ENCODE measurements at regions not wholly inside any gene's neighbourhood (a gene's known extent, or its start where the extent isn't known, plus 50 kb on each side); places are given as distances from the start of the nearest gene placed in this dataset.
"Not testable (repeated sequence)": the region's sequence is repeated elsewhere in the genome, so short reads cannot be mapped to it uniquely, and the experiment has no call there.

DNA sequence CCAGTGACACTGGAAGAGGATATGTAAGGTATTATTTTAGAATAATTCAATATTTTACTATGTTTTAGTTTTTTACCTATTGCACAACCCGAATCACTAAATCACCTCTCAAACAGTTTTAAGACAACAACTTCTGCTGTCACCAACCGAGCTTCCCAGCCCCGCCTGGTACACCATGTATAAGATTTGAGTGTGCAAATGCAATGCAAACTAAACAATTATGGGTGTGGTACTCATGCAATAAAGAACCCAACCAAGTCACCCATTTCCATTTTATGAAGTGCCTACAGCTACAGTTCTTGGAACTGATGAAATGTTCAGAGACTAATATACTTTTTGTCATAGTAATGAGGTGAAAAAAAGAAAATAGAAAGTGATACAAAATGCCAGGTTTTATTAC lies 256.2 kb downstream of the TAFA4 start:
- no peak for DNase-seq

DNA sequence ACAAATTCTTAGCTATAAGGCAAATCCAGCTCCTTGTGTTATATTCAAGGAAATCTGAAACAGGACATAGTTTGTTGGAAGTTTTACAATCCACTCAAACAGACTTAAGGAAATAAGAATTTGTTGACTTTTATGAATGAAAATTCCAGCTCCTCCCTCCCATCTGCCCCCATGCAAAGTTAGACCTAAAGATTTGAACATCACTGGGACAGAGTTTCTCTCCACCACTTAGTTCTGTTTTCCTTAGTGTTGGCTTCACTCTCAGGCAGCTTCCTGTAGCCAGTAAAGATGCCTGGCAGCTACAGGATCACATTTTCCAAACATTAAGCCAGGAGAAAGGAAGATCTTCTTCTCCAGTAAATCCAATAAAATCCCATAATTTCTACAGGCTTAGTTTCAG lies 265.0 kb downstream of the TAFA4 start:
- DNase-seq = peak in 1 of 2 experiments; percentile 4

DNA sequence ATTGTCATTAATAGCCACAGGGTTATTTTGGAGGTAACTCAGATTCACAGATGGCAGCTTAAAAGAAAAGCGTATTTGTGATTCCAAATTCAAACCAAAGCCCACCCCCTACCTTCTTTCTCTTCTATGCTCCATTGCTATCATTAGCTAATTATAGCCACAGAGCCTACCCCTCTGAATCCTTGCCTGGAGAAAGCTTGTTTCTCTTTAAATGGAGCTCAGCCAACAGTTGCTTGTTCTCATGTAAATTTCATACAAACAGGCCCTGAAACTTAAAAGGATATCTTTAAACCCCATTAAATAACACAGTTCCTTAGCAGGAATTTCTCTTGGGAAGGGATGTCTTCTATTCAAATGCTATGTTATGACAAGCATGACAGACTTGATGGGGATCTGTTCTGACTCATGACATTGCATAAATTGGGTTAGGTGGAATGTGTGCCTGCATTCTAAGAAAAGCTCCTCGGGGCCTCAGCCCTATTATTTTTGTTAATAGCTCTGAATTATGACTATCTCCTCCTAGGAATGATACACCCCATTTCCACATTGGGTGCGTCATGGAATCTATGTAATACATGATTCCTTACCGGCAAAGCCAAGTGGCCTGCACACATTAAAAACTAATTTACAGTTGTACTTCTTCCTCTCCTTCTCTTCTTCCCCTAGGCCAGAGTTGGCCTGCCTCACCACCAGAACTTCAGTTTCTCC lies 265.8 kb downstream of the TAFA4 start:
- peak; percentile 1 to 20 for DNase-seq

DNA sequence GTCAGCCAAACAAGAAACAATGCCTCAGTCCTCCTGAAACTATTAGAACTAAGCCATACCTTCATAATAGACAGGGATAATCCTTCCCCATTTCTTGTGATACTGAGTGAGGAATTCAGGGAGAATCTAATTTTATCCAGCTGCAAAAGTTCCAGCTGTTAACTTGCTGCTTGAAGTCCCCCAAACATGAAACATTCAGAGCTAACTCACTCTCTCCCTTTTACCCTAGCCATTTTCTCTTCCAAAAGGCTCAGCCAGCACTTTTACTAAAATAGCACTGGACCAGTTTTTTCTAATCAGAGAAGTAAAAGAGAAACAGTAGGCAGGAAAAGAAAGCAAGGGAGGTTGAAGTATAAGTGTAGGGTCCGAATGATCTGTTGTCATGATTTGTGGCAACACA lies 268.1 kb downstream of the TAFA4 start:
- no peak for DNase-seq

DNA sequence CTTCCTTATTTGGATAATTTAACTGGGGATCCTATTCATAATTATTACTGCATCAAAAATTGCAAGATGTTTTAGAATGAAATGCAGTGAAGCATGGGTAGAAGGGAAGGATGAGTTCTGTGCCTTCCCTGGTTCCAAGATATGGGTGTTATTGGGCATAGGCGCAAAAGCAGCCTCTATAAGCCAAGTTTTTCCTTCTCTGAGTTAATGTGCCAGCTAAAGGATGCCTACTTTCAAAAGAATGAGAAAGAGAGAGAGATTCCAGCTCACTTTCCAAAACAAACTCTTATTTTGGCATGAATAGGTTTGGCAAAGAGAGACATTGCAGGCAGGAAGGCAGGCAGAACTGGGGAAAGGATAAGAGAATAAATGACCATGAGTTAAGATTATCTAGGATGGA lies 270.2 kb downstream of the TAFA4 start:
- peak in 1 of 2 experiments; percentile 58 for DNase-seq

DNA sequence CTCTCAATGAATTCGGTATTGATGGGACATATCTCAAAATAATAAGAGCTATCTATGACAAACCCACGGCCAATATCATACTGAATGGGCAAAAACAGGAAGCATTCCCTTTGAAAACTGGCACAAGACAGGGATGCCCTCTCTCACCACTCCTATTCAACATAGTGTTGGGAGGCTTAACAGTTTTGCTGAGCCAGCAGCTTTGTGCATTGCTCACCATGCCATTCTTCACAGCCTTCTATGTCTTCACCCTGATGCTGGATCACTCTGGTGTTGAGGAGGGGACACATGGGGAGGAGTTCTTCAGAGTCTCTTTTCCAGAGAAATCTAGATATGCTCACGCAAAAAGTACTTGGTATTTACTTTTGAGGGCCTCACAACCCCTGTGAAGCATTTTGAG lies 281.7 kb downstream of the TAFA4 start:
- not testable (repeated sequence) for DNase-seq

DNA sequence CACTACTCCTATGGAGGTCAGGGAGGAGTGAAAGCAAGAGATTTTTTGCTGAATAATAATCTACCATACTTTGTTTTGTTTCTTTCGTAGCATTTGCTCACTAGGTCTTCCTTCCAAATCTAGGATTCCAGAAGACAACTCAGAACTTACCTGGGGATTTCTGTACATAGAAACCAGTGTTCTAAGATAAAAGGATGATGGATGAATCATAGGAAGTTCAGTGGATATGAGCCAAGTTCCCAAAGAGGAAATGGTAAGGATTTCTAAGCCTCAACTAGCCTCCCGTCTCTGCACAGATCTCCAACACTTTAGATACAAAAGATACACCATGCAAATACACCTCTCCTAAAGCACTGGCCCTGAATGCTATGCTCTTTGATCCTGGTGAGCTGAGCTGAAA lies 283.9 kb downstream of the TAFA4 start:
- DNase-seq = no peak

DNA sequence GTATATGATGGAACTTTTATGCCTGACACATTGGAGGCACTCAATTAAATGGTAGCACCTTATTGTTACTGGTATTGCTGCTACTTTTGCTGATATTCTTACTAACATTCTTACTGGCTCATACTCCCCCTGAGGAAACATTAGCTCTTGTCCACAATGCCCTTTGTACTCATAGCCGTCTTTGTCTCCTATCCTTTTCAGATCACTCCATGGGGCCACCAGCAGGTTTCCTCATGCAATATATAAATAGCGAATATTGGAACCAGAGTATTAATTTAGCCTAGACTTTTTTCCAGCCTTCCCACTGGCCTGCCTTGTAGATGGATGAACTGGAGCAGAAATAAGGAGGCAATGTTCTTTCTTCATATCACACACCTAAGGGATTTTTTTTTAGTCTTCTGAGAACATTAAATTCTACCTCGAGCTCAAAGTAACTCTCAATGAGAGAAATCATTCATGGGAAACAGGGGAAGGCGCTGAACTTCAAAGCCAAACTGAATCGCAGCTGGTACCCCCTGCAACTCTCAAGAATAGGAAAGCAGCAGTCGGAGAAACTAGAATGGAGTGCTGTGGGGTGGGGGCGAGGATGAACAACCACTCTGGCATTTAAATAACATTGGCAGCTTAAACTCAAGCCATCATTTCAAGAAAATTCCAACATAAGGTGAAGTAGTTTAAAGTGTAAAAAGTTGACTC lies 300.3 kb downstream of the TAFA4 start:
- DNase-seq = no peak

DNA sequence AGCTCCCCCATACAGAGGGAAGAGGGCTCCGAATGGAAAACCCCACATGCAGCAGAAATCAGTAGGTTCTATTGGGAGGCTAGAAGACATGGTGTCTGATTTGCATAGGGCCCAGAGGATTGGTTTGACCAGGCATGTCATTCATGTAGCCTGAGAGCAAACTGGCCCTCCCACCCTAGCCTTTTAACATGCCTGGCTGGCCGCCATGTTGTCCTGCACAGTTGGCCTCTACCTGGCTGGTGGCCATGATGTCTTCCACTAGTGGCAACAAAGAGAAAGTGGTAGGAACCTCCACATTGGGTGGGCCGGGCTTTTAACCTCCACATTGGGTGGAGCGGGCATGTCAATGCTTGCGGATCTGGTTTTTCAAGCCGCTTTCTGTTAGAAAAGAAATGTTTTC lies 312.1 kb downstream of the TAFA4 start:
- DNase-seq = no peak

DNA sequence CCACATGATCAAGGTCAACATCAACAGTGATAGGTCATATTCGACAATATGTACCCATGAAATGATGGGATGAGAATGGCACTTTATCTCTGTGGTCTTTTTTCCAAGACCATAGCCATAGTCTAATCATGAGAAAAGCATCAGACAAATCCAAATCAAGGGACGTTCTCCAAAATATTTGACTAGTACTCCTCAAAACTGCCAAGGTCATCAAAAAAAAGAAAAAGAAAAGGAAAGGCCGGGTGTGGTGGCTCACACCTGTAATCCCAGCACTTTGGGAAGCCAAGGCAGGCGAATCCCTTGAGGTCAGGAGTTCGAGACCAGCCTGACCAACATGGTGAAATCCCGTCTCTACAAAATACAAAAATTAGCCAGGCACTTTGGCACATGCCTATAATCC lies 318.3 kb downstream of the TAFA4 start:
- DNase-seq = no peak

DNA sequence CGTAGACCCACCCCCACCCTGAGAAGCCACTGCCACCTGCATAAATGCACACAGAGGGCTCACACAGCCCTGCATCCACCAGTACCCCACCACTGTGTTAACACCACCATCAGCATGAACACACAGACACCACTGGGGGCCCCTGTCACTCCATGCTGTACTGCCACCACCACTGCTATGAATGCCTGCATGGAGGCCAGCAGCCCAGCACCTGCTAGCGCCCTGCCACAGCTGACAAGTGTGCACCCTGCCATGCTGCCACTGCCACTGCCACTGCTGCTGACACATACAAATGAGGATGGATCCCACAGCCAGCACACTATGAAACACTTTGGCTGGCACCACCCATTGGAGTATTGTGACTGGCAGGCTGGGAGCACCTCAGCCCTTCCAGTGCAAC lies 361.0 kb downstream of the TAFA4 start:
- DNase-seq = no peak

DNA sequence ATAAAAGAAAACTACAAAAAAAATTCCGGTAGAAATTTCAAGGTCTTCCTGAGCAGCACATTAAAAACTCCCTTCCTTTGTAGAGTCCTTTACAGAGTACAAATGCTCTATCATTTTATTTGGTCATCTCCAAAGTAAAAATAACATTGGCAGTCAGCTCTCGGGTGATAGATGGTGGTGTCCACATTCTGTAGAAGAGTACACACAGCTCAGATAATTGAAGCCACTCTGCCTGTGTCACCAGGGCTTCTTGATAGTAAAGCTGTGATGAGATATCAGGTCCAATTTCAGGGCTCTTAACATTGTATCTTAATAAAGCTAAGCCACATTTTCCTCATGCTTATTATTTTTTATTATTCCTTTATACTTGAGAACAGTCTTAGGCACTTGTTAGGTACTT lies 371.6 kb downstream of the TAFA4 start:
- no peak for DNase-seq

DNA sequence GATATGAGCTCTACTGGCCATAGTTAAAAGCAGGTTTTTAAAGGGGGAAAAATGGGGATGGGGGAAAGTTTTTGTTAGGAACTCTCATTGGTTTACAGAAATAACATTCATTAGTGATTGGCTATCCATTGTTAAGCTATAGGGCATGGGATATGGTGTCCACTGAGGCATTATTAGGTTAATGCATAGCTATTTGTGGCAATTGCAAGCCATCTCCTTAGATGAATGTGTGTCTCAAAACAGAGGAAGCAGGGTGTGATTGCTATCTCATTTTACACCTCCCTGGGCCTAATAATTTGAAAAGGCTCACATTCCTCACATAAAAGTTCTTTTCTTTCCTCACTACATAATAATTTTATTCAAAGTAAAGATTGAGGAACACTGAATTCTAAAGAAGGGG lies 396.6 kb downstream of the TAFA4 start:
- DNase-seq = no peak

DNA sequence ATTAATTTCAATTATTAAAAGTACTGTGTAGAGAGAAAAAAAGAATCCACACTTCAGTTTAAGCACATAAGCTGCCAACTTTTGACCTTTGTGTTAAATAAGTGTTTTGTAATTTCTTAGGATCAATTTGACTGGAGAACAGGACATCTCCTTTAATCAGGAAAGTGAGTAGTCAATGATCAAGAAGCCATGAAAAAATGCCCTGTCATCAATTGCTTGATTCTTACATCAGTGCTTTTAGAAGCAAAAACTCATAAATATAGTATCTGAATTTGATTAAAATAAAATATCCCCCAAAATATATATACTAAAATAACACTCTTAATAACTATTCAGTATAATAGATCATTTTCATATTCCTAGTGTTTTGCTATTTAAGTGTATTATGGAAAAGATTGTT lies 409.0 kb downstream of the TAFA4 start:
- DNase-seq = no peak

DNA sequence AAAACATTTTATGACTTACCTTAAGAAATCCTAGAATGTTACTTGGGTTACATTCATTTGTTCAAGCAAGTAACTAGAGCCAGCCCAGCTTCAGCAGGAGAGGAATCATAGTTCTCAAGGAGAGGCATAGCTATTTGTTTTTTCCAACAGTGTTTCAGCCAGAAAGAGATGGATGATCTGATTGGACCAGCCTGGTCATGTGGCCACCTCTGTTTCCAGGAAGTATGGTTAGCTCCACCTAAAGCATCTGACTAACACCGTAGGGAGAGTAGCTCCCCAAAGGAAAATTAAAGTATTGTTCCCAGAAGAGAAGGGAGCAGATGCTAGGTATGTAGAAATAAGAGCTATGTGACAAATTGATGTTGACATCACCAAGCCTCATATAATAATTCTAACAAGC lies 417.1 kb downstream of the TAFA4 start:
- no peak for DNase-seq

DNA sequence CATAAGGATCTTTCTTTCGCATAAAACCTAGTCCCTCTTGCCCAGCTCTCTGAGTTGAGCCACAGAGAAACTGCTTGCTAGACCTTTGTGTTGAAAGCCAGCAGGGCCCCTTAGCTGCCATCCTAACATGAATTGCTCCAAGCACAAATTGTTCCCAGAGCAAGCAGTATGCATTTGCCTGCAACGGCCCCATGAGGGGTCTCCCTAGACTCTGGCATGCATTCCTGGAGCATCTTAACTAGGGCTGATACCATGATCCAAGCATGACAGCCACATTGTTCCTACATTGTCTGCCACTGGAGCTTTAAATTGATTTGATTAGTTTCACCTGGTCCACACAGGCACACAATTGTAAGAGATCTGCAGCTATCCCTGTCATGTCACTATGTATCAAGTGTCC lies 428.1 kb downstream of the TAFA4 start:
- DNase-seq = no peak

DNA sequence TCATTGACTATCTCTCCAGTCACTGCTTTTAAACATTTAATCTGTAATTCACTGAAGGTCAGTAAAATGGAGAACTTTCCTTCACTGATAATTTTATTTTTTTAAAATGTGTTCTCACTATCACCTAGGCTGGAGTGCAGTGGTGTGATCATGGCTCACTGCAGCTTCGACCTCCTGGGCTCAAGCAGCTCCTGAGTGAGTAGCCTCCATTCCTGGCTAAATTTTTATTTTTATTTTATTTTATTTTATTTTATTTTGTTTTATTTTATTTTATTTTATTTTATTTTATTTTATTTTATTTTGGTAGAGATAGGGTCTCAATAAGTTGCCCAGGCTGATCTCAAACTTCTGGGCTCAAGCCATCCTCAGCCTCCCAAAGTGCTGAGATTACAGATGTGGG lies 446.5 kb downstream of the TAFA4 start:
- DNase-seq = not testable (repeated sequence)

DNA sequence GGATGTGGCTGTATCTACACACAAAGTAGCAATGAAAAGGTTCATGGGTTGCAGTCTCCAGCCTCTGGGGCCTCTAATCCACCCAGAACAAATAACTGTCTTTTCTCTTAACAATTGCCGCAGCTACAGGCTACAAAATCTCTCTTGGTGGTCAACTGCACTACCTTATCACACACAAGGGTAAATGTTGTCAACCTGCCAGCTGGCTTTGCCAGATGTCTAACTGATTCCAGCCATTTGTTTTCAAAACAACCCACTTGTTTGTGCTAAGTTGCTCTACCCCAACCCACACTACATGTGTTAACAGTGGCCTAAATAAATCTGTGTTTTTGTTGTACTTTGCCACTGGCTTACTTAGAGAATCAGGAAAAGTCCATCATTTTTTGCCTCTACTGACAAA lies 447.3 kb downstream of the TAFA4 start:
- no peak for DNase-seq

DNA sequence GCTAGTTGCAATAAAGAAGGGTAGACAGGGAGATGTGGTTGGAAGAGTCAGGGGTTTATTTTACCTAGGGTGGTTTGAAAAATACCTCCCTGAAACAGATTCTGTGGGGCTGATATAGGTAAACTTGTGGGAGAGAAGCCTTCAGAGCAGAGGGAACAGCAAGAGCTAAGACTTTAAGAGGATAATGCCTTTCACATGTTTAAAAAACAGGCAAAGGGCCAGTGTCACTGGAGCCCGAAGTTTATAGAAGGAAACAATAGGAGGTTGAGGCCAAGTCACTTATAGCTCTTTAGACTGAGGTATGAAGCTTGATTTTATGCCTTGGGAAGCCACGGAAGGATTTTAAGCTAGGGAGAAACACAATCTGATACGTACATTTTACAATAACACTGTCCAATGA lies 448.7 kb downstream of the TAFA4 start:
- no peak for DNase-seq

DNA sequence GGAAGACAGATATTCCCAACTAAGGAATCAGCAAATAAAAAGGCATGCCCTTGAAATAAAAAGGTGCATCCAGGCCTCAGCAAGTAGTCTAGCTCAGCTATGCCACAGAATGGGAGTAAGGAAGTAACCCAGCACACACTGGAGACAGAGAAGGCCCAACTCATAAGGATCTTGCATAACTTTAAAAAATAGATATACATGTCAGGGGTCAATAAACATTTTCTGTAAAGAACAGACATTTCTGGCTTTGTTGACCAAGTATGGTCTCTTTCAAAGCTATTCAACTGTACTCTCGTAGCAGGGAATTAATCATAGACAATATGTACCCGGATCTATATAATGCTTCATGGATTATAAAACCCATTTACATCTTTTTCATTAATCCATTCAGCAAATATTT lies 449.3 kb downstream of the TAFA4 start:
- DNase-seq = no peak

DNA sequence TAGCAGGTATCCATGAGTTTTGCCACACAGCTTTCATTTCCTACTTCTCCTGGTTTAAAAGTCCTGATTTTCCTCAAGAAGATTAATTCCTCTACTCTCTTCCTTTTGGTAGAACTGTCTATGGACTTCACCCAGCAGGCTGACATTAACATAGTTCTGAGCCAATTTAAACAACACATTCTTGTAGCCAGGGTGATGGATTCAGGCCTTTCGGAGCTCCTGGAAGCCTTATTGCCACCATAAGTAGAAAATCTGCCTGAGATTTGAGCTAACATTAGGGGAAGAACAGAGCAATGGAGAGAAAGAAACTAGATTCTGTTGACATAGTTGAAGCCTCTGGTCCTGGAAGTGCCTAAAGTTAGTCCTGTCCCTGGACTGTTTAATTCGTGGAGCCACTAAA lies 449.8 kb downstream of the TAFA4 start:
- no peak for DNase-seq

DNA sequence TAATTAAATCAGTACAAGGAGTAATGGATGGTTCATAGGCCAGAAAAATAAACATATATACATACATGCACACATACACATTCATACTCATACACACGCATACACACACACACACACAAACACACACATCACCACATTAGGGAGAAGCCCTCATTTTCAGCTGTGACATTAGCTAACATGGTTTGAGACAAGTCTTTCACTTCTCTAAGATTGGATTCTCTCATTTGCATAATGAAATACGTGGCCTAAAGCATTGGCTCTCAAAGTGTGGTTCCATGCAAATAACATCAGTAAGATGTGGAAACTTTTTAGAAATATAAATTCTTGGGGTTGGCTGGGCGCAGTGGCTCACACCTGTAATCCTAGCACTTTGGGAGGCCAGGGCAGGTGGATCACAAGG lies 452.6 kb downstream of the TAFA4 start:
- DNase-seq = no peak

DNA sequence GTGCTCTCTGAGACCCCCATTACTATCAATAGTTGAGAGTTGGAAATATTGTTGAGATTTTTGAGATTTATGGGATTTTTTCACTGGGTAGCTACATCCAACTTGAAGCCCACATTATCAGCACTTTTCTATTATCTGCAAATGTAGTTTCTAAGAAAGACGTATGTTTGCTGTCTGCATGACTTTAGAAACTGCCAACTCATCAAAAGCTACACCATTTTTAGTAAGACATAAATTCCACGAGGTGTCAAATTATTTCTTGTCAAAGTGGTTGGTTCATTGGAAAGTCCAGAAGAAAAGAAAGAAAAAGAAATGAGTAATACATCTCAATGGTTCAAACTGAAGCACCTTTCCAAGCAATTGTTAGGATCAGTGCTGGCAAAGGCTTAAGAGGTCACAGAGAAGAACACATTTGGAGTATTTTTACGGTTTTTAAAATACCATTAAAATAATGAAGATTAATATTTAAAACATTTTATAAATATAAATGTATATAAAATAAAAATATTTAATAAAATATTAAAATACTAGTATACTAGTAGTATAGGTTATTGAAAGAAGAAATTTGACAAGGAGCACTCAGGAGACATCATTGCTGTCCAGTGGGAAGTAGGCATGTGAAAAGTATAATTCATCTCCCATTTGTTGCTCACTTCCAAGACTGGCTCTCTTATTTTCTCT lies 463.5 kb downstream of the TAFA4 start:
- no peak for DNase-seq

DNA sequence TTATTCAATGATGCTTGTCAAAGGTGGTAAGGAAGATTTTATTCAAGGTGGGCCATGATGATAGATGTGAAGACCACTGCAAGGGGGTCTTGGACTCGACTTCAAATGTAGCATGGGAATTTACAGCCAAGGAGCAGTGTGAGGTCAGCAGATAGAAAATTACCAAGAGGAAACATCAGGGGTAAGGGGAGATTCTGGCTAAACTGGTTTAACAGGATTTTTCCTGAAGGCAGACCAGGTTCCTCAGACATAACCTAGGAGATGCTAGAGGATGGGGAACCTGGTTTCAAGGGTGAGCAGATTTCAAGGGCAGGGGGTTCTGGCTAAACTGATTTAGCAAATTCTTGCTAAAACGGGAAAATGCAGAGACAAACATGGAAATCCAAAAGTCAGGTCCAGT lies 464.9 kb downstream of the TAFA4 start:
- DNase-seq = no peak
